GM23248 (cell line): ENCODE measurements at regions not wholly inside any gene's neighbourhood (a gene's known extent, or its start where the extent isn't known, plus 50 kb on each side); places are given as distances from the start of the nearest gene placed in this dataset.

Source experiments
- EZH2 ChIP-seq: fragments of 200-600 bp; sonication (generic); IDR thresholded peaks from 2 replicates; pipeline ENCODE4 v1.6.1; 2018; ENCODE audit warnings: antibody characterized with exemption, mild to moderate bottlenecking; ENCODE audit not compliant: insufficient read depth, poor library complexity, severe bottlenecking
- EZH2phosphoT487 ChIP-seq: fragments of 200-600 bp; sonication (generic); IDR thresholded peaks from 2 replicates; pipeline ENCODE4 v1.6.1; 2018; ENCODE audit warnings: antibody characterized with exemption, moderate library complexity, mild to moderate bottlenecking, low read depth; ENCODE audit not compliant: insufficient read depth

GRCh38 chr7:35386082-35386815 lies 132.3 kb upstream of the TBX20 start:
- no peak for TF ChIP-seq EZH2
- TF ChIP-seq EZH2phosphoT487: no peak
